ENCODE measurements at regions not wholly inside any gene's neighbourhood (a gene's known extent, or its start where the extent isn't known, plus 50 kb on each side); places are given as distances from the start of the nearest gene placed in this dataset.
A peak's percentile ranks its signal among the peaks of the same experiment; 100 is the strongest.
"Not testable (repeated sequence)": the region's sequence is repeated elsewhere in the genome, so short reads cannot be mapped to it uniquely, and the experiment has no call there.

DNA sequence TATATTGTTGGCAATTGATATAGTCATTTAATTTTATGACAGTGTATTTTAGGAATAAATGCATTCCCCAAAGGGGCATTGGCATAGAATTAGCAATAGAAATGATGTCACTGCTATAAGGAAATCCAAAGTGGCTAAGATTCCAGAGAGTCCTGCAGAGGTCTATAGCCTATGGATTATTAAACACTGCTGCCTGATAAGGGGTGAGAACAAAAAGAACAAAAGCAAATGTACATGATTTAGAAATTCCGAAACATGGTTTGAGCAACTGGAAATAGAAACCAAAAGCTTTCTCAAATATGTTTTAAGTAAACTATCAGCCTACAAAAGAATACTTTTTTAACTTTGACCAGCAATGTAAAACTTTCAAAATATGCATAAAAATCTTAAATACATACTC, 280.1 kb upstream of the RASGRP1 start:
- H3K4me3 ChIP-seq (ENCODE audit: low read depth, low read length) = no peak overlapping the region
- DNase-seq (ENCODE audit: low read depth) = no peak
- TF ChIP-seq, protein P1, sequence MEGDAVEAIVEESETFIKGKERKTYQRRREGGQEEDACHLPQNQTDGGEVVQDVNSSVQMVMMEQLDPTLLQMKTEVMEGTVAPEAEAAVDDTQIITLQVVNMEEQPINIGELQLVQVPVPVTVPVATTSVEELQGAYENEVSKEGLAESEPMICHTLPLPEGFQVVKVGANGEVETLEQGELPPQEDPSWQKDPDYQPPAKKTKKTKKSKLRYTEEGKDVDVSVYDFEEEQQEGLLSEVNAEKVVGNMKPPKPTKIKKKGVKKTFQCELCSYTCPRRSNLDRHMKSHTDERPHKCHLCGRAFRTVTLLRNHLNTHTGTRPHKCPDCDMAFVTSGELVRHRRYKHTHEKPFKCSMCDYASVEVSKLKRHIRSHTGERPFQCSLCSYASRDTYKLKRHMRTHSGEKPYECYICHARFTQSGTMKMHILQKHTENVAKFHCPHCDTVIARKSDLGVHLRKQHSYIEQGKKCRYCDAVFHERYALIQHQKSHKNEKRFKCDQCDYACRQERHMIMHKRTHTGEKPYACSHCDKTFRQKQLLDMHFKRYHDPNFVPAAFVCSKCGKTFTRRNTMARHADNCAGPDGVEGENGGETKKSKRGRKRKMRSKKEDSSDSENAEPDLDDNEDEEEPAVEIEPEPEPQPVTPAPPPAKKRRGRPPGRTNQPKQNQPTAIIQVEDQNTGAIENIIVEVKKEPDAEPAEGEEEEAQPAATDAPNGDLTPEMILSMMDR (IDR thresholded peaks at IDR 0.05; ENCODE audit: insufficient read depth, low read depth, low read length, missing control alignments) = no peak

DNA sequence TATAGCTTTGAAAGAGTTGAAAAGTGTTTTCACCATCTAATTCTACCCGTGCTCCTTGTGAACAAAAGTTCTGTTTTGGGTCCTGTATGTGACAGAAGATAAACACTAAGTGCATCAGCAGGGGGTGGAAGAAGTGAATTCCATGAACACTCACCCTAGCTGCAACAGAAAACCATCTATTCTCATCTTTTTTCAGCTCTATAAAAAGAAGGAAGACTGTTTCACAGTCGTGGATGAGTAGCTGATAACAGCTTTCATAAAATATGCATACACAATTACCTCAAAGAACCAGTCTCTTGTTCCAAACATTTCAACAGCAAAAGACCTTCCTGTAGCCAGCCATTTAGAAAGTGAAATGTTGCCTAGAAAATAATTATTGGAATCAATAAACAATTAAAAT, 281.7 kb upstream of the RASGRP1 start:
- TF ChIP-seq, protein P1 (IDR thresholded peaks at IDR 0.05; ENCODE audit: insufficient read depth, low read depth, low read length, missing control alignments) = no peak
- DNase-seq (ENCODE audit: low read depth) = no peak

DNA sequence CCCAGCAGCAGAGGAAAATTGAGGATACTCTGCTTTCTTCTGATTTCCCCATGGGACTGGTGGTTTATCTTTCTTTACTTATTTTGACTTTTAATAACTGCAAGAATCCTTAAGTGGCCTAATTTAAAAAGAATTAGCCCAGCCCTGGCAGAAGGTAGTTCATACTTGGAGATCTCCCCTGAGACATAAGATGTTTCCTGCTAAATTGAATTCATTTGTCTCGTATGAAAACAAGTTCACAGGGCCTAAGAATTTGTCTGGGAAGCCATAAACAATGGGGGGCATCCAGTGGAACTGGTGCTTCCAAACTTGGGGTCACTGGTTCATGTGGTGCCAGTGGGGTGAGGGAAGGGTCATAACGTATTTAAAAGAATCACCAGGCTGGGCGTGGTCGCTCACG, 283.1 kb upstream of the RASGRP1 start:
- DNase-seq (ENCODE audit: low read depth) = no peak
- TF ChIP-seq, protein P1 (IDR thresholded peaks at IDR 0.05; ENCODE audit: insufficient read depth, low read depth, low read length, missing control alignments) = no peak
- H3K4me3 ChIP-seq (ENCODE audit: low read depth, low read length) = no peak overlapping the region

More for the DNA sequence above, 281.7 kb upstream of the RASGRP1 start:
- no peak overlapping the region for H3K4me3 ChIP-seq (ENCODE audit: low read depth, low read length)

DNA sequence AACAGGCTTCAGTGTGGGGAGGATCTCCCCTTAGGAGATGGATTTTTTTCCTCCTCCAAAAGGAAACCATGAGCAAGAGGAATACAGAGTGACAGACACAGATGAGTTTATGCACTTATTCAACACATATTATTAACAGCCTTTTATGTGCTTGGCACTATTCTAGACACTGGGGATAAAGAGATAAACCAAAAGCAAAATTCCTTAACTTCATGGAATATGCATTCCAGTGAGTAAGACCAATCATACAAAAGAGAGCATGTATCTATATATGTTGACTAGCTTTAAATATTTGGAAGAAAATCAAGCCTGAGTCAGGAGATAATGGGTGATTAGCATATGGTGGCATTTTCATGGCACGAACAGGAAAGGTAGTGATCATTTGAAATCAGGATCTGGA, 284.4 kb upstream of the RASGRP1 start:
- H3K4me3 ChIP-seq (ENCODE audit: low read depth, low read length) = no peak overlapping the region
- no peak for DNase-seq (ENCODE audit: low read depth)
- TF ChIP-seq, protein P1 (IDR thresholded peaks at IDR 0.05; ENCODE audit: insufficient read depth, low read depth, low read length, missing control alignments) = no peak

DNA sequence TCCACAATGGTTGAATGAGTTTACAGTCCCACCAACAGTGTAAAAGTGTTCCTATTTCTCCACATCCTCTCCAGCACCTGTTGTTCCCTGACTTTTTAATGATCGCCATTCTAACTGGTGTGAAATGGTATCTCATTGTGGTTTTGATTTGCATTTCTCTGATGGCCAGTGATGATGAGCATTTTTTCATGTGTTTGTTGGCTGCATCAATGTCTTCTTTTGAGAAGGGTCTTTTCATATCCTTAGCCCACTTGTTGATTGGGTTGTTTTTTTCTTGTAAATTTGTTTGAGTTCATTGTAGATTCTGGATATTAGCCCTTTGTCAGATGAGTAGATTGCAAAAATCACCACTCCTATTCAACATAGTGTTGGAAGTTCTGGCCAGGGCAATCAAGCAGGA, 287.6 kb upstream of the RASGRP1 start:
- H3K4me3 ChIP-seq (ENCODE audit: low read depth, low read length); DNase-seq (ENCODE audit: low read depth): not testable (repeated sequence)

DNA sequence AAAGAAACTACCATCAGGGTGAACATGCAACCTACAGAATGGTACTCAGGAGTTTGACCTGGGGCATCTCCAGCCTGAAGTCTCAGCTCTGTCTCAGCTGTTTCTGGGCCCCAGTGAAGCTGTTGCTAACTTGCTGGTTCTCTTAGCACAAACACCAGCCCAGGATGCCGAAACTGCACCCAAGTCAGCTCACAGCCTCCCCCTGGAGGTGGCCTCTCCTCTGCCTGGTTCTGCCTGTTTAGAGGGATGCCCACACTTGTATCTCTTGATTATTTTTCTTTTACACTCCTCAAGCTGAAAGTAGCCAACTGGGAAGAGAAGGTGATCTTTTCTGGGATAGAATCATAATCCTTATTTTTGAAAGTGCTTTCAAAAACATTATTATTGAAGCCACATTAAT, 289.0 kb upstream of the RASGRP1 start:
- TF ChIP-seq, protein P1 (IDR thresholded peaks at IDR 0.05; ENCODE audit: insufficient read depth, low read depth, low read length, missing control alignments) = peak; percentile 63
- DNase-seq (ENCODE audit: low read depth) = peak; percentile 61

DNA sequence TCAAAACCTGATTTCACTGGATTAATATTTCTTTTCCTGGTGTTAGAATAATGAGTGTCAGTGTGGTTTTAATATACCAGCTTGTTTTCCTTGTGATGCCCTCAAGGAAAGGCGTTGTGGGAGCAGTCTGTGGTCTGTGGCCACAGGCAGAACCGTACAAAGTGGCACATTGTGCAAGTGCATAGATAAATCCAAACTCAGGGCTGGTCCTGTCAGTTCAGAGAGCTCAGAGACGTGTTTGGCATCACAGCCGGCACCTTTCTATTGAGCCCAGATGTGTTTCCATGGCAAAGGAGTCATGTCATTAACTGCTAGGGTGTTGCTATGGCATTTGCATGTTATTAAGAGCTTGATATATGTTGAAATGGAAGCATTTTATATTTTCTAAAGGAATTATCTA, 289.9 kb upstream of the RASGRP1 start:
- no peak overlapping the region for H3K4me3 ChIP-seq (ENCODE audit: low read depth, low read length)
- no peak for DNase-seq (ENCODE audit: low read depth)
- TF ChIP-seq, protein P1 (IDR thresholded peaks at IDR 0.05; ENCODE audit: insufficient read depth, low read depth, low read length, missing control alignments) = no peak

More for the DNA sequence above, 289.0 kb upstream of the RASGRP1 start:
- H3K4me3 ChIP-seq (ENCODE audit: low read depth, low read length) = no peak overlapping the region

Data from GM12865 (cell line).